Mesenchymal stem cell (in vitro differentiated cells and primary cell): ENCODE measurements at regions not wholly inside any gene's neighbourhood (a gene's known extent, or its start where the extent isn't known, plus 50 kb on each side); places are given as distances from the start of the nearest gene placed in this dataset.

Experiments used
- DNase-seq: peaks from one replicate; pipeline ENCODE4 v3.0.0-alpha.2; 2013
- H2AFZ ChIP-seq: one replicate; pipeline ENCODE4 v1.6.1; 2013; ENCODE audit warnings: low read depth, mild to moderate bottlenecking, control low read depth, inconsistent platforms, low read length, moderate library complexity
- H2AK5ac ChIP-seq: 2 replicates; pipeline ENCODE4 v1.6.1; 2013; ENCODE audit warnings: low read length, moderate library complexity, mild to moderate bottlenecking, inconsistent platforms; ENCODE audit not compliant: severe bottlenecking
- H2BK120ac ChIP-seq: one replicate; pipeline ENCODE4 v1.6.1; 2013; ENCODE audit warnings: low read depth, mild to moderate bottlenecking, inconsistent platforms, low read length, moderate library complexity
- H2BK12ac ChIP-seq, 2 experiments: one replicate each; pipeline ENCODE4 v1.6.1; 2013; ENCODE audit warnings: inconsistent platforms in 2 of 2, low read length in 2 of 2, mild to moderate bottlenecking in 2 of 2, moderate library complexity in 2 of 2, control low read depth in 1 of 2
- H2BK15ac ChIP-seq: one replicate; pipeline ENCODE4 v1.6.1; 2013; ENCODE audit warnings: mild to moderate bottlenecking, low read depth, inconsistent platforms; ENCODE audit not compliant: poor library complexity, severe bottlenecking
- H2BK5ac ChIP-seq: 2 replicates; pipeline ENCODE4 v1.6.1; 2013; ENCODE audit warnings: low read depth, mild to moderate bottlenecking, low read length, control low read depth, inconsistent platforms; ENCODE audit not compliant: poor library complexity, severe bottlenecking
- H3K14ac ChIP-seq, 2 experiments: one replicate each; pipeline ENCODE4 v1.6.1; 2013; ENCODE audit warnings: inconsistent platforms in 2 of 2, low read length in 2 of 2, control low read depth in 1 of 2, mild to moderate bottlenecking in 1 of 2, moderate library complexity in 1 of 2
- H3K18ac ChIP-seq, 2 experiments: one replicate each; pipeline ENCODE4 v1.6.1; 2013; ENCODE audit warnings: inconsistent platforms in 2 of 2, low read length in 2 of 2, control low read depth in 1 of 2, low read depth in 1 of 2, mild to moderate bottlenecking in 1 of 2
- H3K23ac ChIP-seq, 2 experiments: one replicate each; pipeline ENCODE4 v1.6.1; 2013; ENCODE audit warnings: inconsistent platforms in 2 of 2, low read length in 2 of 2, mild to moderate bottlenecking in 2 of 2, moderate library complexity in 2 of 2, control low read depth in 1 of 2
- H3K27ac ChIP-seq: 2 replicates; pipeline ENCODE4 v1.5.1; 2013; ENCODE audit warnings: mild to moderate bottlenecking, moderate library complexity, low read length, control low read depth, inconsistent platforms; ENCODE audit not compliant: poor library complexity, severe bottlenecking
- H3K27me3 ChIP-seq, 2 experiments: 2 replicates each; pipeline versions ENCODE4 v1.6.1 to v1.7.0; 2013; ENCODE audit warnings: low read length in 2 of 2, mild to moderate bottlenecking in 2 of 2, moderate library complexity in 2 of 2, control low read depth in 1 of 2, inconsistent platforms in 1 of 2; ENCODE audit not compliant: control insufficient read depth in 1 of 2, insufficient read depth in 1 of 2
- H3K36me3 ChIP-seq, 2 experiments: 2 replicates each; pipeline versions ENCODE4 v1.6.1 to v1.7.0; 2013; ENCODE audit warnings: low read length in 2 of 2, control low read depth in 1 of 2, inconsistent platforms in 1 of 2, low read depth in 1 of 2, mild to moderate bottlenecking in 1 of 2; ENCODE audit not compliant: insufficient read depth in 2 of 2, control insufficient read depth in 1 of 2
- H3K4ac ChIP-seq, 2 experiments: one replicate each; pipeline ENCODE4 v1.6.1; 2013; ENCODE audit warnings: inconsistent platforms in 2 of 2, low read length in 2 of 2, mild to moderate bottlenecking in 2 of 2, moderate library complexity in 2 of 2, control low read depth in 1 of 2, low read depth in 1 of 2
- H3K4me1 ChIP-seq: 2 replicates; pipeline ENCODE4 v1.6.1; 2013; ENCODE audit warnings: low read depth, low read length, control low read depth; ENCODE audit not compliant: control insufficient read depth, insufficient read depth
- H3K4me2 ChIP-seq: 2 replicates; pipeline ENCODE4 v1.6.1; 2013; ENCODE audit warnings: low read length, mild to moderate bottlenecking, inconsistent platforms; ENCODE audit not compliant: poor library complexity, severe bottlenecking
- H3K4me3 ChIP-seq, 2 experiments: 2 replicates each; pipeline versions ENCODE4 v1.5.1 to v1.7.0; 2013; ENCODE audit warnings: low read length in 2 of 2, mild to moderate bottlenecking in 2 of 2, control low read depth in 1 of 2, low read depth in 1 of 2; ENCODE audit not compliant: insufficient read depth in 1 of 2
- H3K79me1 ChIP-seq: replicated peaks from 2 replicates; pipeline ENCODE4 v1.6.1; 2013; ENCODE audit warnings: mild to moderate bottlenecking, control low read depth, low read length, inconsistent platforms; ENCODE audit not compliant: poor library complexity, severe bottlenecking
- H3K9ac ChIP-seq: 2 replicates; pipeline ENCODE4 v1.7.0; 2013; ENCODE audit warnings: mild to moderate bottlenecking, low read length, moderate library complexity
- H3K9me3 ChIP-seq: 2 replicates; pipeline ENCODE4 v1.7.0; 2013; ENCODE audit warnings: mild to moderate bottlenecking, low read length; ENCODE audit not compliant: control insufficient read depth
- H4K8ac ChIP-seq: one replicate; pipeline ENCODE4 v1.6.1; 2013; ENCODE audit warnings: inconsistent platforms, mild to moderate bottlenecking, low read length, moderate library complexity
- H4K91ac ChIP-seq: one replicate; pipeline ENCODE4 v1.6.1; 2013; ENCODE audit warnings: mild to moderate bottlenecking, low read length, inconsistent platforms
- WGBS: methylation state at CpG from one replicate; pipeline ENCODE4 v1.1.7; 2013; ENCODE audit warnings: mixed read lengths; 5-methylcytosine and 5-hydroxymethylcytosine counted together

DNA sequence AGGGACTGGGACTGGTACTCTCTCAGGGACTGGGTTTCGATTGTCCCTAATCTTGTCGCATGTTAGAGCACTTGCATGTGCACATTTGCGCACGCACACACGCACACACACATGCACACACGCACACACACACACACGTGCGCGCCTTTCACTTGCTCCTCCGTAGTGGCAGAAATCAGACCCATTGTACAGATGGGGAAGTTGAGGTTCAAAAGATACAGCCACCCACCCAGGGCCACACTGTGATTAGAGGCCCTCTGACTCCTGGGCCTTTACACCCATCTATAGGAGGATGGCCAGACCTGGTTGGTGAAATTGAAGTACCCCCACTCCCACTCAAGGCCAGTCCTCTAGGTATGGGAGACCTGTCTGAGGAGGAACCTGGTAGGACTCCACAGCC, 167.8 kb upstream of the LHX5 start:
- H3K23ac ChIP-seq = no peak overlapping the region
- H3K79me1 ChIP-seq = no peaks in the 10 kb centered on the region
- H3K27ac ChIP-seq = no peak overlapping the region
- no peak overlapping the region for H2BK5ac ChIP-seq
- H4K8ac ChIP-seq = no peak overlapping the region
- no peak overlapping the region for H3K18ac ChIP-seq
- DNase-seq = no peak
- no peak overlapping the region for H3K4ac ChIP-seq
- H2AK5ac ChIP-seq = no peak overlapping the region
- H3K4me3 ChIP-seq = no peak overlapping the region
- H3K4me1 ChIP-seq = peaks cover 2% of the 10 kb centered on the region
- no peak overlapping the region for H2BK120ac ChIP-seq
- no peak overlapping the region for H3K4me2 ChIP-seq
- no peak overlapping the region for H3K14ac ChIP-seq
- H3K36me3 ChIP-seq = no peaks in the 10 kb centered on the region
- H2BK12ac ChIP-seq = no peak overlapping the region
- no peak overlapping the region for H2AFZ ChIP-seq
- H3K27me3 ChIP-seq = peaks cover 45 to 70% of the 10 kb centered on the region in 2 experiments
- H2BK15ac ChIP-seq = no peak overlapping the region
- no peaks in the 10 kb centered on the region for H3K9me3 ChIP-seq
- H4K91ac ChIP-seq = no peak overlapping the region
- 87% methylated on average over 9 of the region's 10 CpGs for WGBS
- no peak overlapping the region for H3K9ac ChIP-seq

DNA sequence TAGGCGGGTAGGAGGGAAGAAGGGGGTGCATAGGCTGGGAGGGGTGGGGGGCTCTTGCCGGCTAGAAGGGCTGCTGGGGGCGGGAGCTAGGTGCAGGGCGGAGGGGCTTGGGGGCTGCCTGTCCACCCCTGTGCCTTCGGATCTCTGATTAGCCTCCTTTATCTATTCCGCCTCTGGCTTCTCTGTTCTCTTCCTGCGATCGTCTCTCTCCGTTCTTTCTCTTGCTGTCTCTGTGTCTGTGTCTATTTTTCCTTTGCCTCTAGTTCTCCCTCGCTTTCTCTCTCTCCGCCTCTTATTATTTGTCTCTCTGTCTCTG, 166.7 kb upstream of the LHX5 start:
- no peaks in the 10 kb centered on the region for H3K9me3 ChIP-seq
- DNase-seq = no peak
- no peak overlapping the region for H3K14ac ChIP-seq
- no peak overlapping the region for H3K4ac ChIP-seq
- WGBS = 30% methylated on average over 10 of the region's 11 CpGs
- no peak overlapping the region for H3K4me3 ChIP-seq
- no peak overlapping the region for H2AK5ac ChIP-seq
- H2AFZ ChIP-seq = no peak overlapping the region
- no peak overlapping the region for H3K23ac ChIP-seq
- no peak overlapping the region for H3K4me2 ChIP-seq
- H4K91ac ChIP-seq = no peak overlapping the region
- H2BK12ac ChIP-seq = no peak overlapping the region
- no peak overlapping the region for H3K18ac ChIP-seq
- peaks cover 2% of the 10 kb centered on the region for H3K4me1 ChIP-seq
- H3K9ac ChIP-seq = no peak overlapping the region
- H2BK15ac ChIP-seq = no peak overlapping the region
- no peak overlapping the region for H4K8ac ChIP-seq
- no peak overlapping the region for H2BK120ac ChIP-seq
- H3K27ac ChIP-seq = no peak overlapping the region
- no peaks in the 10 kb centered on the region for H3K36me3 ChIP-seq
- no peak overlapping the region for H2BK5ac ChIP-seq
- peaks cover 43 to 62% of the 10 kb centered on the region in 2 experiments for H3K27me3 ChIP-seq
- H3K79me1 ChIP-seq = no peaks in the 10 kb centered on the region

DNA sequence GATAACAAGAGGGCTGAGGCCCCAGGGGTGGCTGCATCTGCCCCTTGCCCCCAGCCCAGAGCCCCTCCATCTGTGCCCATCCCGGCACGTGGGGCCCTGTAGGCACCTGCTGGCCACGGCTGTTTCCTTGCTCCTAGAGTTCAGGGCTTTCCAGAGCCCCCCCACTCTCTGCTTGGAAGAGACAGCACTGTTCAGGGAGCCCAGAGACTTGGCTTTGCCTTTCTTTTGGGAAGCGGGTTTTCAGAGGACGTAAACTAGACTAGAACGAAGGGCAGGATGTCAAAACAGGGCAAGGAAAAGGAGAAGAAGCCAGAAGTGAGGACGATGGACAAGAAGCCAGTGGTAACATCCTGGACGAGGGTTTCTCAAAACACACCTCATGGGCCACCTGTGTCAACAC, 163.3 kb upstream of the LHX5 start:
- Histone ChIP-seq H3K27ac (no peak overlapping the region), H4K91ac (no peak overlapping the region), H3K4me1 (peaks cover 2% of the 10 kb centered on the region), H3K9ac (no peak overlapping the region), H3K27me3 (peaks cover 29 to 35% of the 10 kb centered on the region in 2 experiments), H4K8ac (no peak overlapping the region), H3K14ac (no peak overlapping the region), H3K4me3 (no peak overlapping the region), H3K4me2 (no peak overlapping the region), H3K79me1 (no peaks in the 10 kb centered on the region), H3K9me3 (peaks cover 9% of the 10 kb centered on the region), H2AK5ac (no peak overlapping the region), H3K18ac (no peak overlapping the region), H2BK5ac (no peak overlapping the region), H3K4ac (no peak overlapping the region), H2BK120ac (no peak overlapping the region), H3K36me3 (no peaks in the 10 kb centered on the region), H2BK12ac (no peak overlapping the region), H2AFZ (no peak overlapping the region), H3K23ac (no peak overlapping the region), H2BK15ac (no peak overlapping the region)
- WGBS = 65% methylated on average over 8 of the region's 8 CpGs
- DNase-seq = no peak

DNA sequence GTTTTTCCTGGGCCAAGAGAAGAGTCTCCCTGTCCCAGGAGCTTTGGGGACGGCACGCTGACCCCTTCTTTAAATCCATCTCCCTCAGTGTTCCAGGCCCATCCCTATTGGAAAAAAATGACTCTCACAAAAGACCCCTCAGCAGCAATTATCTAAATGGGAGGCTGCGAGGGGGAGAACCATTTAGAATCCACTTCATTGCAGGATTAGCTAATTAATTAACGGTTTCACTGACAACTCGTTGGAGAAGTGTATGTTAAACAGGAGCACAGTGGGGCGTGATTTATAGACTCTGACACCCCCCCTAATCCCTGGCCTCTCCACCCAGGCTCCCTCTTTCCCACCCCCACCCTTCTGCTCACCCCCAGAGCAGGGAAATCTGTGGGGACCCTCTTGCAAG, 162.8 kb upstream of the LHX5 start:
- Histone ChIP-seq H2BK15ac (no peak overlapping the region), H2AK5ac (no peak overlapping the region), H3K79me1 (no peaks in the 10 kb centered on the region), H3K27me3 (peaks cover 24 to 30% of the 10 kb centered on the region in 2 experiments), H2BK12ac (no peak overlapping the region), H3K9ac (no peak overlapping the region), H4K8ac (no peak overlapping the region), H2BK5ac (no peak overlapping the region), H3K14ac (no peak overlapping the region), H3K18ac (no peak overlapping the region), H3K27ac (no peak overlapping the region), H2BK120ac (no peak overlapping the region), H4K91ac (no peak overlapping the region), H2AFZ (no peak overlapping the region), H3K4me3 (no peak overlapping the region), H3K4me1 (peaks cover 2% of the 10 kb centered on the region), H3K36me3 (no peaks in the 10 kb centered on the region), H3K23ac (no peak overlapping the region), H3K9me3 (peaks cover 14% of the 10 kb centered on the region), H3K4ac (no peak overlapping the region), H3K4me2 (no peak overlapping the region)
- 69% methylated on average over 6 of the region's 6 CpGs for WGBS
- no peak for DNase-seq
